Spleen (tissue), 7 donors: ENCODE measurements at regions not wholly inside any gene's neighbourhood (a gene's known extent, or its start where the extent isn't known, plus 50 kb on each side); places are given as distances from the start of the nearest gene placed in this dataset.

Experiments
- CTCF ChIP-seq, 11 experiments: fragments of 200-600 bp in 7 of 11; fragments of 450-650 bp in 4 of 11; sonication (generic) in 4 of 11; IDR thresholded peaks in 8 of 11; conservative IDR thresholded peaks in 3 of 11; 1 replicate in 7 of 11; 2 replicates in 4 of 11; pipeline versions ENCODE4 v1.4.0 to v1.8.0; 2016 to 2021; ENCODE audit warnings: antibody characterized with exemption in 11 of 11, inconsistent platforms in 4 of 11, mild to moderate bottlenecking in 1 of 11
- POLR2A ChIP-seq, 3 donors: fragments of 450-650 bp; IDR thresholded peaks; one replicate each; pipeline ENCODE4 v1.5.1; 2017; ENCODE audit warnings: antibody characterized with exemption in 3 of 3, mild to moderate bottlenecking in 1 of 3
- POLR2AphosphoS5 ChIP-seq, 3 donors: sonication (generic); formaldehyde crosslinking; IDR thresholded peaks; one replicate each; pipeline ENCODE4 v1.5.1; 2017; ENCODE audit warnings: antibody characterized with exemption in 3 of 3
- donor health status: DM: no; HTN: no; CAD: no; lungs with moderate emphysema.
- donor health status: DM: no; HTN: no; CAD: no.
- donor health status: DM: no; HTN: no; CAD: no.

- TF ChIP-seq POLR2AphosphoS5 (IDR thresholded peaks at IDR 0.05) = no peak
- TF ChIP-seq CTCF (IDR thresholded peaks at IDR 0.05 in 8 of 11, conservative IDR thresholded peaks at IDR 0.05 in 3 of 11) = no peak
- TF ChIP-seq POLR2A (IDR thresholded peaks at IDR 0.05) = no peak
Measured at GRCh38 chr3:59425942-59426341, 376.1 kb upstream of the CFAP20DC start.
